ENCODE measurements at regions not wholly inside any gene's neighbourhood (a gene's known extent, or its start where the extent isn't known, plus 50 kb on each side); places are given as distances from the start of the nearest gene placed in this dataset.

GRCh38 chr3:22351806-22352205 lies 600.8 kb upstream of the ZNF385D start:
- TF ChIP-seq KDM4A (IDR thresholded peaks at IDR 0.05; ENCODE audit: low read depth, low read length, severe bottlenecking) (no peak), RAD21 (IDR thresholded peaks at IDR 0.05 in 1 of 2, conservative IDR thresholded peaks at IDR 0.05 in 1 of 2; ENCODE audit: low read depth in 2 of 2, low read length in 2 of 2) (no peak), HDAC2 (IDR thresholded peaks at IDR 0.05; ENCODE audit: borderline replicate concordance in 1 of 2, low read depth in 2 of 2, low read length in 2 of 2) (no peak), BRCA1 (IDR thresholded peaks at IDR 0.05; ENCODE audit: low read depth, low read length) (no peak), YY1 (IDR thresholded peaks at IDR 0.05; ENCODE audit: low read depth, low read length) (no peak), SP2 (IDR thresholded peaks at IDR 0.05; ENCODE audit: low read length) (no peak), ATF2 (IDR thresholded peaks at IDR 0.05; ENCODE audit: low read length) (no peak)
- Histone ChIP-seq H3K79me2 (ENCODE audit: control insufficient read depth in 1 of 2, insufficient read depth in 2 of 2, low read length in 2 of 2) (no peaks in the 10 kb centered on the region), H3K79me1 (ENCODE audit: low read depth, low read length) (no peaks in the 10 kb centered on the region), H3K23ac (ENCODE audit: insufficient read length) (no peak overlapping the region), H3K4me2 (ENCODE audit: insufficient read depth in 1 of 2, low read depth in 2 of 2, low read length in 2 of 2) (no peak overlapping the region), H2BK5ac (ENCODE audit: low read depth, low read length) (no peak overlapping the region), H2BK20ac (ENCODE audit: low read length) (no peak overlapping the region), H2BK15ac (ENCODE audit: low read length) (no peak overlapping the region), H4K5ac (ENCODE audit: insufficient read length, low read depth, low read length) (no peak overlapping the region), H2BK120ac (replicated peaks; ENCODE audit: low read depth, low read length) (no peak overlapping the region), H3K4me1 (replicated peaks in 1 of 4; ENCODE audit: control insufficient read depth in 3 of 4, insufficient read depth in 4 of 4, low read length in 3 of 4) (no peaks in the 10 kb centered on the region), H3K27ac (ENCODE audit: low read depth, low read length) (no peak overlapping the region), H2AK5ac (ENCODE audit: low read depth, low read length) (no peak overlapping the region), H4K20me1 (replicated peaks in 1 of 2; ENCODE audit: control insufficient read depth in 1 of 2, insufficient read depth in 2 of 2, low read length in 2 of 2) (no peaks in the 10 kb centered on the region), H4K91ac (replicated peaks; ENCODE audit: insufficient read length, low read length) (no peak overlapping the region), H3K9me3 (ENCODE audit: insufficient read depth in 2 of 2, low read depth in 1 of 2, low read length in 1 of 2) (no peaks in the 10 kb centered on the region), H4K8ac (ENCODE audit: extremely low read depth, insufficient read depth, low read length) (no peak overlapping the region), H3K56ac (replicated peaks; ENCODE audit: insufficient read length, low read depth, low read length) (no peak overlapping the region), H3K36me3 (ENCODE audit: control insufficient read depth in 2 of 4, insufficient read depth in 4 of 4, low read length in 3 of 4) (no peaks in the 10 kb centered on the region), H2BK12ac (ENCODE audit: low read depth, low read length) (no peak overlapping the region), H3K18ac (ENCODE audit: extremely low read depth, low read length) (no peak overlapping the region), H3K27me3 (replicated peaks in 1 of 4; ENCODE audit: control insufficient read depth in 3 of 4, extremely low read depth in 1 of 4, insufficient read depth in 3 of 4, low read length in 3 of 4) (no peaks in the 10 kb centered on the region), H3K23me2 (ENCODE audit: low read depth, low read length) (no peaks in the 10 kb centered on the region), H3K4ac (replicated peaks; ENCODE audit: insufficient read length, low read depth, low read length) (no peak overlapping the region), H3K4me3 (ENCODE audit: extremely low read depth in 1 of 4, insufficient read depth in 2 of 4, low read depth in 3 of 4, low read length in 4 of 4) (no peak overlapping the region), H3K14ac (ENCODE audit: insufficient read length) (no peak overlapping the region), H3K9ac (replicated peaks in 1 of 4; ENCODE audit: extremely low read depth in 1 of 4, low read depth in 3 of 4, low read length in 3 of 4) (no peak overlapping the region), H2AFZ (ENCODE audit: low read length) (no peak overlapping the region)
- ChIA-PET CTCF (ENCODE audit: partially characterized antibody) (no interaction called here), POLR2A (ENCODE audit: partially characterized antibody) (no interaction called here)
- WGBS, 2 experiments (ENCODE audit: extremely low coverage in 1 of 2, insufficient coverage in 1 of 2, insufficient read length in 1 of 2, insufficient replicate concordance in 2 of 2, low coverage in 1 of 2, low lambda C conversion rate in 2 of 2, missing lambda C conversion rate in 1 of 2), result 76% methylated on average over 3 of the region's 3 CpGs; no CpG with 5 or more reads in 1 of the 2 experiments
- no peak for DNase-seq (ENCODE audit: low read depth in 1 of 2, low spot score in 2 of 2)
- FAIRE-seq, result no peak

All from H1 (cell line).